Fibroblast of lung (primary cell): ENCODE measurements at regions not wholly inside any gene's neighbourhood (a gene's known extent, or its start where the extent isn't known, plus 50 kb on each side); places are given as distances from the start of the nearest gene placed in this dataset.
"Not testable (repeated sequence)": the region's sequence is repeated elsewhere in the genome, so short reads cannot be mapped to it uniquely, and the experiment has no call there.

ENCODE experiments used
- DNase-seq, 2 donors: peaks; one replicate each; pipeline versions ENCODE4 v3.0.0 to v3.0.0-alpha.2; 2010; ENCODE audit warnings: low read depth in 2 of 2
- H2AFZ ChIP-seq: 2 replicates; pipeline ENCODE4 v1.5.1; 2012; ENCODE audit warnings: low read length, control low read depth, inconsistent platforms
- H3K27ac ChIP-seq: 2 replicates; pipeline ENCODE4 v1.5.1; 2011; ENCODE audit warnings: low read length, control low read depth; ENCODE audit not compliant: insufficient read depth
- H3K27me3 ChIP-seq: 2 replicates; pipeline ENCODE4 v1.5.1; 2011; ENCODE audit warnings: mild to moderate bottlenecking, low read length; ENCODE audit not compliant: control insufficient read depth, insufficient read depth
- H3K36me3 ChIP-seq: 2 replicates; pipeline ENCODE4 v1.5.1; 2011; ENCODE audit warnings: low read length; ENCODE audit not compliant: control insufficient read depth, insufficient read depth
- H3K4me1 ChIP-seq: 2 replicates; pipeline ENCODE4 v1.5.1; 2011; ENCODE audit warnings: low read length; ENCODE audit not compliant: control insufficient read depth, insufficient read depth; ENCODE audit errors: extremely low read depth
- H3K4me2 ChIP-seq: 2 replicates; pipeline ENCODE4 v1.5.1; 2011; ENCODE audit warnings: low read length, control low read depth; ENCODE audit not compliant: insufficient read depth; ENCODE audit errors: extremely low read depth
- H3K4me3 ChIP-seq, 4 experiments: fragments of 200-600 bp in 1 of 4; sonication (generic) in 1 of 4; replicated peaks in 1 of 4; 2 replicates each; pipeline ENCODE4 v1.5.1; 2011 to 2016; ENCODE audit warnings: low read length in 4 of 4, low read depth in 3 of 4, mild to moderate bottlenecking in 3 of 4, control low read depth in 2 of 4, inconsistent platforms in 1 of 4, mixed read lengths in 1 of 4; ENCODE audit not compliant: insufficient read depth in 1 of 4; ENCODE audit errors: control extremely low read depth in 1 of 4
- H3K79me2 ChIP-seq: 2 replicates; pipeline ENCODE4 v1.5.1; 2012; ENCODE audit warnings: mild to moderate bottlenecking, low read length, inconsistent platforms; ENCODE audit not compliant: control insufficient read depth, insufficient read depth
- H3K9ac ChIP-seq: 2 replicates; pipeline ENCODE4 v1.5.1; 2011; ENCODE audit warnings: mild to moderate bottlenecking, low read length, control low read depth; ENCODE audit not compliant: insufficient read depth
- H3K9me3 ChIP-seq: 2 replicates; pipeline ENCODE4 v1.5.1; 2012; ENCODE audit warnings: low read depth, low read length; ENCODE audit not compliant: control insufficient read depth, insufficient read depth
- H4K20me1 ChIP-seq: 2 replicates; pipeline ENCODE4 v1.5.1; 2011; ENCODE audit warnings: low read length; ENCODE audit not compliant: control insufficient read depth, insufficient read depth; ENCODE audit errors: extremely low read depth
- EZH2 ChIP-seq: IDR thresholded peaks from 2 replicates; pipeline ENCODE4 v1.5.1; 2012; ENCODE audit warnings: low read length, control low read depth, mild to moderate bottlenecking; ENCODE audit errors: missing control alignments
- TF ChIP-seq, protein P1 (sequence below), 2 donors: IDR thresholded peaks in 1 of 2; conservative IDR thresholded peaks in 1 of 2; 1 replicate in 1 of 2; 2 replicates in 1 of 2; pipeline ENCODE4 v1.5.1; 2011 to 2012; ENCODE audit warnings: low read length in 2 of 2, control low read depth in 1 of 2, inconsistent platforms in 1 of 2, low read depth in 1 of 2, mild to moderate bottlenecking in 1 of 2

GRCh38 chr20:56781108-56781739, 152.1 kb downstream of the TFAP2C start:
- no peaks in the 10 kb centered on the region for H3K79me2 ChIP-seq
- H3K4me2 ChIP-seq: peak overlapping the region; percentile 8
- DNase-seq: peak; percentile 23 to 77
- H3K4me3 ChIP-seq: no peak overlapping the region
- H3K9ac ChIP-seq: no peak overlapping the region
- H3K27ac ChIP-seq: no peak overlapping the region
- no peak overlapping the region for H2AFZ ChIP-seq
- H4K20me1 ChIP-seq: no peaks in the 10 kb centered on the region
- H3K36me3 ChIP-seq: no peaks in the 10 kb centered on the region
- H3K4me1 ChIP-seq: peaks cover 5% of the 10 kb centered on the region
- no peaks in the 10 kb centered on the region for H3K9me3 ChIP-seq
- H3K27me3 ChIP-seq: no peaks in the 10 kb centered on the region
- TF ChIP-seq EZH2: no peak
- TF ChIP-seq, protein P1, sequence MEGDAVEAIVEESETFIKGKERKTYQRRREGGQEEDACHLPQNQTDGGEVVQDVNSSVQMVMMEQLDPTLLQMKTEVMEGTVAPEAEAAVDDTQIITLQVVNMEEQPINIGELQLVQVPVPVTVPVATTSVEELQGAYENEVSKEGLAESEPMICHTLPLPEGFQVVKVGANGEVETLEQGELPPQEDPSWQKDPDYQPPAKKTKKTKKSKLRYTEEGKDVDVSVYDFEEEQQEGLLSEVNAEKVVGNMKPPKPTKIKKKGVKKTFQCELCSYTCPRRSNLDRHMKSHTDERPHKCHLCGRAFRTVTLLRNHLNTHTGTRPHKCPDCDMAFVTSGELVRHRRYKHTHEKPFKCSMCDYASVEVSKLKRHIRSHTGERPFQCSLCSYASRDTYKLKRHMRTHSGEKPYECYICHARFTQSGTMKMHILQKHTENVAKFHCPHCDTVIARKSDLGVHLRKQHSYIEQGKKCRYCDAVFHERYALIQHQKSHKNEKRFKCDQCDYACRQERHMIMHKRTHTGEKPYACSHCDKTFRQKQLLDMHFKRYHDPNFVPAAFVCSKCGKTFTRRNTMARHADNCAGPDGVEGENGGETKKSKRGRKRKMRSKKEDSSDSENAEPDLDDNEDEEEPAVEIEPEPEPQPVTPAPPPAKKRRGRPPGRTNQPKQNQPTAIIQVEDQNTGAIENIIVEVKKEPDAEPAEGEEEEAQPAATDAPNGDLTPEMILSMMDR (conservative IDR thresholded peaks at IDR 0.05 in 1 of 2, IDR thresholded peaks at IDR 0.05 in 1 of 2; ENCODE audit: low read depth in 1 of 2, low read length in 2 of 2): no peak

GRCh38 chr20:56781987-56782560, 153.0 kb downstream of the TFAP2C start:
- not testable (repeated sequence) for H3K9ac ChIP-seq, H3K79me2 ChIP-seq, H3K36me3 ChIP-seq, H2AFZ ChIP-seq, H3K27ac ChIP-seq, H3K4me2 ChIP-seq, H3K4me3 ChIP-seq, H4K20me1 ChIP-seq, H3K9me3 ChIP-seq, H3K4me1 ChIP-seq, H3K27me3 ChIP-seq, DNase-seq

GRCh38 chr20:56782814-56783213, 153.7 kb downstream of the TFAP2C start:
- H3K4me1 ChIP-seq, H2AFZ ChIP-seq, H3K4me3 ChIP-seq, H3K4me2 ChIP-seq, H3K9ac ChIP-seq, H3K79me2 ChIP-seq, H4K20me1 ChIP-seq, H3K9me3 ChIP-seq, H3K36me3 ChIP-seq, H3K27me3 ChIP-seq, H3K27ac ChIP-seq: not testable (repeated sequence)
- DNase-seq: peak in 1 of 2 donors; percentile 57

- Histone ChIP-seq H3K4me1 (peaks cover 6% of the 10 kb centered on the region), H2AFZ (no peak overlapping the region), H3K36me3 (no peaks in the 10 kb centered on the region), H4K20me1 (no peaks in the 10 kb centered on the region), H3K4me3 (no peak overlapping the region), H3K27ac (no peak overlapping the region), H3K79me2 (no peaks in the 10 kb centered on the region), H3K9ac (no peak overlapping the region), H3K27me3 (no peaks in the 10 kb centered on the region), H3K4me2 (no peak overlapping the region), H3K9me3 (no peaks in the 10 kb centered on the region)
- TF ChIP-seq, protein P1 (conservative IDR thresholded peaks at IDR 0.05 in 1 of 2, IDR thresholded peaks at IDR 0.05 in 1 of 2; ENCODE audit: low read depth in 1 of 2, low read length in 2 of 2): no peak
- TF ChIP-seq EZH2: no peak
- no peak for DNase-seq
Measured at GRCh38 chr20:56783826-56784225, 154.7 kb downstream of the TFAP2C start.
